SHP77 (cell line): ENCODE measurements at regions not wholly inside any gene's neighbourhood (a gene's known extent, or its start where the extent isn't known, plus 50 kb on each side); places are given as distances from the start of the nearest gene placed in this dataset.
"Not testable (repeated sequence)": the region's sequence is repeated elsewhere in the genome, so short reads cannot be mapped to it uniquely, and the experiment has no call there.

Experiments
- DNase-seq, 2 experiments: peaks; one replicate each; lab custom pipeline; 2025; lab: John Stamatoyannopoulos, UW

GRCh38 chr12:127038761-127039160, 1228.2 kb upstream of the TMEM132C start:
- no peak for DNase-seq

- no peak for DNase-seq
These were observed 1224.9 kb upstream of the TMEM132C start for GRCh38 chr12:127041985-127042625.

- no peak for DNase-seq
These were observed 1223.2 kb upstream of the TMEM132C start for GRCh38 chr12:127043731-127044130.

- no peak for DNase-seq
These were observed 1222.1 kb upstream of the TMEM132C start for GRCh38 chr12:127044836-127045235.

GRCh38 chr12:127046467-127046866, 1220.5 kb upstream of the TMEM132C start:
- DNase-seq: no peak

GRCh38 chr12:127048057-127048456, 1218.9 kb upstream of the TMEM132C start:
- DNase-seq: no peak

- DNase-seq: not testable (repeated sequence)
These were observed 1218.4 kb upstream of the TMEM132C start for GRCh38 chr12:127048525-127048924.

GRCh38 chr12:127051139-127051538, 1215.8 kb upstream of the TMEM132C start:
- no peak for DNase-seq

GRCh38 chr12:127052511-127053232, 1214.3 kb upstream of the TMEM132C start:
- DNase-seq: no peak

GRCh38 chr12:127054531-127054930, 1212.4 kb upstream of the TMEM132C start:
- no peak for DNase-seq

- peak; percentile 98 for DNase-seq
These were observed 1206.6 kb upstream of the TMEM132C start for GRCh38 chr12:127060310-127060847.

- DNase-seq: peak in 1 of 2 experiments; percentile 21
These were observed 1206.0 kb upstream of the TMEM132C start for GRCh38 chr12:127060933-127061332.

GRCh38 chr12:127063339-127064072, 1203.5 kb upstream of the TMEM132C start:
- peak; percentile 56 to 61 for DNase-seq

GRCh38 chr12:127064207-127064606, 1202.8 kb upstream of the TMEM132C start:
- no peak for DNase-seq

- no peak for DNase-seq
These were observed 1201.4 kb upstream of the TMEM132C start for GRCh38 chr12:127065595-127065994.

GRCh38 chr12:127070515-127071157, 1196.3 kb upstream of the TMEM132C start:
- DNase-seq: no peak

GRCh38 chr12:127074161-127074560, 1192.8 kb upstream of the TMEM132C start:
- DNase-seq: no peak

GRCh38 chr12:127075981-127076380, 1191.0 kb upstream of the TMEM132C start:
- DNase-seq: no peak

GRCh38 chr12:127077262-127078045, 1189.5 kb upstream of the TMEM132C start:
- no peak for DNase-seq

GRCh38 chr12:127078577-127079350, 1188.2 kb upstream of the TMEM132C start:
- no peak for DNase-seq

GRCh38 chr12:127079636-127080035, 1187.3 kb upstream of the TMEM132C start:
- no peak for DNase-seq
